ENCODE measurements at regions not wholly inside any gene's neighbourhood (a gene's known extent, or its start where the extent isn't known, plus 50 kb on each side); places are given as distances from the start of the nearest gene placed in this dataset.

DNA sequence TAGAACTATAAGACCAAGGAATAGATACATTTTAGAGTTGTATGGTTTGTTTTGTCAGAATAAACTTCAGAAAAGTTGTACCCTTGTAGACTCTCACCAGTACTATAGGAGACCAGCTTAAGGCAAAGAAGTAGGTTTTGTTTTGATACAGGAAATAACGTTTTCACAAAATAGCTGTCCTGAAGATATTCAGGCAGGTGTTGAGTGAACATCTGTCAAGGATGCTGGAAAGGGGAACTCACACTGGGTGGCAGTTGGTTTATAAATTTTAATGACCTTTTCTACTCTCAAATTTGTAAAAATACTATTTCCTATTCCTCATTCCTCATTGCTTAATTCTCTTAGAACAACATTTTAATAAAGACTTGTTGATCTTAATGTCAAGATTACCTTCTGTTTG lies 174.0 kb upstream of the MAN1A1 start:
- intact Hi-C loops (cut with DNase I): no loop called here
- Histone ChIP-seq H3K9me3 (no peaks in the 10 kb centered on the region), H3K4me3 (no peak overlapping the region), H3K27me3 (no peaks in the 10 kb centered on the region), H3K4me1 (peaks cover 0 to 7% (median 0%) of the 10 kb centered on the region in 3 donors), H3K36me3 (no peaks in the 10 kb centered on the region), H3K27ac (no peak overlapping the region)
- FAIRE-seq (peak; percentile 34), ATAC-seq (no peak), DNase-seq (no peak)
- WGBS, 2 donors: 56 to 59% methylated on average over 1 of the region's 1 CpG
- TF ChIP-seq, protein P1, sequence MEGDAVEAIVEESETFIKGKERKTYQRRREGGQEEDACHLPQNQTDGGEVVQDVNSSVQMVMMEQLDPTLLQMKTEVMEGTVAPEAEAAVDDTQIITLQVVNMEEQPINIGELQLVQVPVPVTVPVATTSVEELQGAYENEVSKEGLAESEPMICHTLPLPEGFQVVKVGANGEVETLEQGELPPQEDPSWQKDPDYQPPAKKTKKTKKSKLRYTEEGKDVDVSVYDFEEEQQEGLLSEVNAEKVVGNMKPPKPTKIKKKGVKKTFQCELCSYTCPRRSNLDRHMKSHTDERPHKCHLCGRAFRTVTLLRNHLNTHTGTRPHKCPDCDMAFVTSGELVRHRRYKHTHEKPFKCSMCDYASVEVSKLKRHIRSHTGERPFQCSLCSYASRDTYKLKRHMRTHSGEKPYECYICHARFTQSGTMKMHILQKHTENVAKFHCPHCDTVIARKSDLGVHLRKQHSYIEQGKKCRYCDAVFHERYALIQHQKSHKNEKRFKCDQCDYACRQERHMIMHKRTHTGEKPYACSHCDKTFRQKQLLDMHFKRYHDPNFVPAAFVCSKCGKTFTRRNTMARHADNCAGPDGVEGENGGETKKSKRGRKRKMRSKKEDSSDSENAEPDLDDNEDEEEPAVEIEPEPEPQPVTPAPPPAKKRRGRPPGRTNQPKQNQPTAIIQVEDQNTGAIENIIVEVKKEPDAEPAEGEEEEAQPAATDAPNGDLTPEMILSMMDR (IDR thresholded peaks at IDR 0.05): no peak

GRCh38 chr6:119521251-119521650 lies 171.7 kb upstream of the MAN1A1 start:
- H3K27ac ChIP-seq: no peak overlapping the region
- WGBS, 2 donors: 37 to 51% methylated on average over 1 of the region's 1 CpG
- ATAC-seq (peak in 3 of 4 donors; percentile 54 to 89 (median 74)), DNase-seq (no peak), FAIRE-seq (no peak)
- no peaks in the 10 kb centered on the region for H3K27me3 ChIP-seq
- TF ChIP-seq, protein P1 (IDR thresholded peaks at IDR 0.05): no peak
- H3K4me1 ChIP-seq: peaks cover 0 to 7% (median 0%) of the 10 kb centered on the region in 3 donors
- no peaks in the 10 kb centered on the region for H3K9me3 ChIP-seq
- intact Hi-C loops (cut with DNase I): no loop called here
- no peak overlapping the region for H3K4me3 ChIP-seq
- H3K36me3 ChIP-seq: no peaks in the 10 kb centered on the region

- TF ChIP-seq, protein P1 (IDR thresholded peaks at IDR 0.05): no peak
- Histone ChIP-seq H3K36me3 (no peaks in the 10 kb centered on the region), H3K27me3 (no peaks in the 10 kb centered on the region), H3K9me3 (no peaks in the 10 kb centered on the region), H3K4me3 (no peak overlapping the region), H3K27ac (no peak overlapping the region), H3K4me1 (peaks cover 0 to 7% (median 0%) of the 10 kb centered on the region in 3 donors)
- ATAC-seq (peak in 1 of 4 donors; percentile 34), DNase-seq (no peak), FAIRE-seq (no peak)
- intact Hi-C loops (cut with DNase I): no loop called here
Measured at GRCh38 chr6:119517428-119517827, 167.9 kb upstream of the MAN1A1 start.

DNA sequence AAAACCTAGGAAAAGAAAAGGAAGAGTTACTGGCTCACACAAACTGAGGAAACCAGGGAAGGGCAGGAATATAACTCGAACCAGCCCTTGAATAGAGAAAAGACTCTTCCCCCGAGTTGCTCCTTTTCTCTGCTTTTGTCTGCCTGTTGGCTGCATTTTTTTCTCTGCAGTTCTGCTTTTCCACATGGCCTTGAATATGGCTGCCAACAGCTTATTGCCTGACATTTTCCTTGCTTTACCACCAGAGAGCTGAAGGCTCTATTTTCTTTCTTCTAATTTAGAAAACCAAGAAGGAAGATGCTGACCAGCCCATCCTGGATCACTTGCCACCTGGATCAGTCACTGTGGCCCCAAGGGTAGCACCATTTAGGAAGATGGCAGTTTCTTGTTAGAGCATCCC lies 164.8 kb upstream of the MAN1A1 start:
- intact Hi-C loops (cut with DNase I): no loop called here
- no peaks in the 10 kb centered on the region for H3K9me3 ChIP-seq
- FAIRE-seq (no peak), DNase-seq (no peak), ATAC-seq (peak in 1 of 4 donors; percentile 52)
- WGBS, 2 donors: 45 to 62% methylated on average over 2 of the region's 2 CpGs
- H3K36me3 ChIP-seq: no peaks in the 10 kb centered on the region
- TF ChIP-seq, protein P1 (IDR thresholded peaks at IDR 0.05): no peak
- H3K4me3 ChIP-seq: no peak overlapping the region
- no peaks in the 10 kb centered on the region for H3K4me1 ChIP-seq
- H3K27me3 ChIP-seq: no peaks in the 10 kb centered on the region
- no peak overlapping the region for H3K27ac ChIP-seq

GRCh38 chr6:119511024-119511423 lies 161.5 kb upstream of the MAN1A1 start:
- Histone ChIP-seq H3K4me1 (no peaks in the 10 kb centered on the region), H3K9me3 (no peaks in the 10 kb centered on the region), H3K27ac (no peak overlapping the region), H3K36me3 (no peaks in the 10 kb centered on the region), H3K27me3 (no peaks in the 10 kb centered on the region), H3K4me3 (no peak overlapping the region)
- FAIRE-seq (no peak), DNase-seq (no peak), ATAC-seq (no peak)
- TF ChIP-seq, protein P1 (IDR thresholded peaks at IDR 0.05): no peak
- 68 to 71% methylated on average over 3 of the region's 3 CpGs for WGBS, 2 donors
- intact Hi-C loops (cut with DNase I): no loop called here
